CD14-positive monocyte (primary cell): ENCODE measurements at regions not wholly inside any gene's neighbourhood (a gene's known extent, or its start where the extent isn't known, plus 50 kb on each side); places are given as distances from the start of the nearest gene placed in this dataset.
A peak's percentile ranks its signal among the peaks of the same experiment; 100 is the strongest.

Source experiments
- DNase-seq, 3 donors: peaks; one replicate each; pipeline ENCODE4 v3.0.0-alpha.2; 2011 to 2022
- H2AFZ ChIP-seq: 2 replicates; pipeline ENCODE4 v1.6.0; 2012; ENCODE audit warnings: mild to moderate bottlenecking, low read depth, low read length, inconsistent platforms; ENCODE audit not compliant: insufficient read depth, poor library complexity, severe bottlenecking
- H3K27ac ChIP-seq, 2 donors: 1 replicate in 1 of 2; 2 replicates in 1 of 2; pipeline ENCODE4 v1.5.1; 2012 to 2013; ENCODE audit warnings: low read length in 2 of 2, control low read depth in 1 of 2, inconsistent platforms in 1 of 2, low read depth in 1 of 2, mild to moderate bottlenecking in 1 of 2
- H3K27me3 ChIP-seq, 2 donors: one replicate each; pipeline versions ENCODE4 v1.6.0 to v1.6.1; 2011 to 2013; ENCODE audit warnings: low read length in 2 of 2; ENCODE audit not compliant: control insufficient read depth in 2 of 2, insufficient read depth in 2 of 2
- H3K36me3 ChIP-seq, 2 donors: replicated peaks in 1 of 2; 1 replicate in 1 of 2; 2 replicates in 1 of 2; pipeline versions ENCODE4 v1.5.1 to v1.6.1; 2012 to 2013; ENCODE audit warnings: low read length in 2 of 2, control low read depth in 1 of 2, inconsistent platforms in 1 of 2, mild to moderate bottlenecking in 1 of 2; ENCODE audit not compliant: insufficient read depth in 2 of 2, control insufficient read depth in 1 of 2
- H3K4me1 ChIP-seq, 2 donors: 1 replicate in 1 of 2; 2 replicates in 1 of 2; pipeline versions ENCODE4 v1.5.1 to v1.6.1; 2012 to 2013; ENCODE audit warnings: low read length in 2 of 2, control low read depth in 1 of 2, inconsistent platforms in 1 of 2, mild to moderate bottlenecking in 1 of 2, moderate library complexity in 1 of 2; ENCODE audit not compliant: insufficient read depth in 2 of 2, control insufficient read depth in 1 of 2
- H3K4me2 ChIP-seq: replicated peaks from 2 replicates; pipeline ENCODE3; 2012; ENCODE audit warnings: low read length, moderate library complexity, mild to moderate bottlenecking; ENCODE audit not compliant: poor library complexity, severe bottlenecking; ENCODE audit errors: extremely low read depth
- H3K4me3 ChIP-seq, 3 experiments: fragments of 200-600 bp in 1 of 3; sonication (generic) in 1 of 3; replicated peaks in 1 of 3; 1 replicate in 2 of 3; 2 replicates in 1 of 3; pipeline ENCODE4 v1.5.1; 2011 to 2013; ENCODE audit warnings: low read length in 3 of 3, mild to moderate bottlenecking in 3 of 3, control low read depth in 2 of 3, low read depth in 2 of 3, inconsistent platforms in 1 of 3, moderate library complexity in 1 of 3
- H3K79me2 ChIP-seq: 2 replicates; pipeline ENCODE4 v1.6.0; 2012; ENCODE audit warnings: mild to moderate bottlenecking, control low read depth, inconsistent platforms, low read length, moderate library complexity; ENCODE audit not compliant: insufficient read depth
- H3K9ac ChIP-seq: 2 replicates; pipeline ENCODE4 v1.6.0; 2017; ENCODE audit warnings: low read length, mild to moderate bottlenecking; ENCODE audit not compliant: insufficient read depth, poor library complexity, severe bottlenecking
- H3K9me3 ChIP-seq, 2 donors: replicated peaks in 1 of 2; 1 replicate in 1 of 2; 2 replicates in 1 of 2; pipeline versions ENCODE4 v1.5.1 to v1.6.1; 2012 to 2013; ENCODE audit warnings: low read length in 2 of 2, control low read depth in 1 of 2; ENCODE audit not compliant: control insufficient read depth in 1 of 2, insufficient read depth in 1 of 2
- H4K20me1 ChIP-seq: 2 replicates; pipeline ENCODE4 v1.6.0; 2012; ENCODE audit warnings: mild to moderate bottlenecking, low read length, control low read depth, moderate library complexity; ENCODE audit not compliant: insufficient read depth
- H3K27ac Mint-ChIP-seq, 7 donors: one replicate each; pipeline ENCODE4 v1.8.0; 2020; ENCODE audit warnings: mild to moderate bottlenecking in 7 of 7, mixed read lengths in 7 of 7, moderate library complexity in 6 of 7, inconsistent platforms in 2 of 7
- H3K27me3 Mint-ChIP-seq, 3 donors: one replicate each; pipeline ENCODE4 v1.8.0; 2021 to 2022; ENCODE audit warnings: low read depth in 3 of 3, mild to moderate bottlenecking in 3 of 3, mixed read lengths in 3 of 3, moderate library complexity in 3 of 3, inconsistent platforms in 1 of 3
- H3K36me3 Mint-ChIP-seq, 2 donors: one replicate each; pipeline ENCODE4 v1.8.0; 2020; ENCODE audit warnings: mixed read lengths in 2 of 2, inconsistent platforms in 1 of 2, mild to moderate bottlenecking in 1 of 2
- H3K4me1 Mint-ChIP-seq: one replicate; pipeline ENCODE4 v1.8.0; 2020; ENCODE audit warnings: mild to moderate bottlenecking, mixed read lengths
- H3K4me3 Mint-ChIP-seq, 2 donors: one replicate each; pipeline ENCODE4 v1.8.0; 2020; ENCODE audit warnings: mild to moderate bottlenecking in 2 of 2, mixed read lengths in 2 of 2, moderate library complexity in 1 of 2
- H3K9me3 Mint-ChIP-seq, 7 donors: one replicate each; pipeline ENCODE4 v1.8.0; 2020 to 2022; ENCODE audit warnings: mixed read lengths in 7 of 7, mild to moderate bottlenecking in 6 of 7, moderate library complexity in 6 of 7, inconsistent platforms in 2 of 7
- CTCF ChIP-seq: fragments of 200-600 bp; IDR thresholded peaks from one replicate; pipeline ENCODE4 v1.8.0; 2022; ENCODE audit warnings: antibody characterized with exemption, mild to moderate bottlenecking
- WGBS: methylation state at CpG from one replicate; pipeline ENCODE4 v1.1.5; 2013; ENCODE audit warnings: missing lambda C conversion rate; ENCODE audit not compliant: insufficient coverage; 5-methylcytosine and 5-hydroxymethylcytosine counted together
- intact Hi-C, 2 donors: fragments of 100-400 bp; cut with micrococcal nuclease; formaldehyde crosslinking; loops; one replicate each; pipeline versions ENCODE4 v1.15.0 to v1.15.1; 2023

DNA sequence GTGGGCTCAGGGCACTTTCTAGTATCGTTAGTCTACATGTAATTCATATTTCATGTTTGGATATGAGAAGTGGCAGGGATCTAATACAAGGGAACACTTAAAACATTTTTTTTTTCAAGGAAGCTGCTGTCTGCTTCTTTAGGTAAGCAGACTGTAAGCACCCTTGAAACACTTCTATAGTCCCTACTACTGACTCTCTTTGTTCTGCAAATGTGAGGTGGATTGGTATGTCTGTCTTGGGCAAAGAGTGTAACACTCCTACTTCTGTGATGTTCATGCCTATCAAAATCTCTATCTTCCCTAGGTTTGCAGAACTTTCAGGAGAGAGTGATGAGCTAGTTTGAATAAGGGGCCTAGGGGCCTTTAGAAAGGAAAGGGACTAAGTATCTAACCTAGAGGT, 93.9 kb downstream of the ZNF330 start:
- TF ChIP-seq CTCF: no peak
- peaks cover under 1% of the 10 kb centered on the region for H4K20me1 ChIP-seq
- H3K27ac ChIP-seq: no peak overlapping the region
- H3K79me2 ChIP-seq: no peaks in the 10 kb centered on the region
- no peak overlapping the region for H3K4me3 ChIP-seq
- peaks cover 0 to 47% of the 10 kb centered on the region in 2 donors for H3K36me3 ChIP-seq
- Mint-ChIP-seq H3K4me3 (no peak overlapping the region), H3K36me3 (peaks cover 39 to 40% of the 10 kb centered on the region in 2 donors), H3K27me3 (peaks cover 7 to 18% (median 9%) of the 10 kb centered on the region in 3 donors), H3K27ac (no peak overlapping the region), H3K9me3 (peaks cover 0 to 3% (median 0%) of the 10 kb centered on the region in 7 donors), H3K4me1 (peaks cover 60% of the 10 kb centered on the region)
- no peaks in the 10 kb centered on the region for H3K9me3 ChIP-seq
- H3K9ac ChIP-seq: no peak overlapping the region
- H2AFZ ChIP-seq: no peak overlapping the region
- no peak for DNase-seq
- intact Hi-C loops: loop anchor here in 1 of 2 donors (10.0 kb wide), 1 partner anchor 320 kb away; the partner anchor contains the start of gene IL15
- WGBS: no CpG with 5 or more reads among the region's 1 CpG
- peaks cover 4 to 23% of the 10 kb centered on the region in 2 donors for H3K27me3 ChIP-seq
- peaks cover 20 to 59% of the 10 kb centered on the region in 2 donors for H3K4me1 ChIP-seq
- H3K4me2 ChIP-seq: no peak overlapping the region

GRCh38 chr4:141328560-141329173, 108.0 kb downstream of the ZNF330 start:
- TF ChIP-seq CTCF: no peak
- Histone ChIP-seq H3K27me3 (peaks cover 6% of the 10 kb centered on the region in 2 donors), H3K4me2 (peak overlapping the region; percentile 67), H3K4me3 (peak overlapping the region in 2 of 3 experiments; percentile 25 to 75), H3K79me2 (peaks cover 50% of the 10 kb centered on the region), H4K20me1 (no peaks in the 10 kb centered on the region), H3K36me3 (peaks cover 0 to 13% of the 10 kb centered on the region in 2 donors), H3K9ac (peak overlapping the region; percentile 54), H2AFZ (no peak overlapping the region), H3K27ac (peak overlapping the region; percentile 26 to 96), H3K4me1 (peaks cover 58 to 79% of the 10 kb centered on the region in 2 donors), H3K9me3 (no peaks in the 10 kb centered on the region)
- Mint-ChIP-seq H3K4me1 (peaks cover 72% of the 10 kb centered on the region), H3K9me3 (peaks cover 0 to 3% (median 3%) of the 10 kb centered on the region in 7 donors), H3K27me3 (peaks cover 0 to 17% (median 0%) of the 10 kb centered on the region in 3 donors), H3K27ac (peak overlapping the region; percentile 90 to 98 (median 96)), H3K4me3 (peak overlapping the region; percentile 71 to 78), H3K36me3 (peaks cover 37 to 38% of the 10 kb centered on the region in 2 donors)
- WGBS: no CpG with 5 or more reads among the region's 6 CpGs
- intact Hi-C loops: no loop called here
- peak in 2 of 3 donors; percentile 24 to 41 for DNase-seq
